ENCODE measurements at regions not wholly inside any gene's neighbourhood (a gene's known extent, or its start where the extent isn't known, plus 50 kb on each side); places are given as distances from the start of the nearest gene placed in this dataset.
"Not testable (repeated sequence)": the region's sequence is repeated elsewhere in the genome, so short reads cannot be mapped to it uniquely, and the experiment has no call there.

DNA sequence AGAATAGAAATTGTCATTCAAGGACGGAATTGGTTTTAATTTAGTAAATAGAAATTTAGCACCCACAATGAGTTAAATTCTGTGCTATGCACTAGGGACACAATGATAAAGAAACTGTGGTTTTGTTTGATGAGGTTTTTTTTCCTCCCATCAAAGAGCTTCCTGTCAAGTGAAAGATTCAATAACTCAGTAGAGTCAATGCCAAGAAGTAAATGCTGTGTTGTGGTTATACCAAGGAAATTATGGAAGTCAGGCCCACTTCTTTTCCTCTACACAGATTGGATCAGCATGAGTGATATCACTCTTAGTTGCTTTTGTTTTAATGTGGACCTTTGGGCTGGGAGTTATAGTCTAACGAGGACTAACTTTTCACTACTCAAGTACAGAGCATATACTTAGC is 1269.6 kb upstream of the ADGRL2 start:
- Histone ChIP-seq H3K27me3 (replicated peaks in 1 of 7) (no peaks in the 10 kb centered on the region), H3K4me1 (no peaks in the 10 kb centered on the region), H3K27ac (no peak overlapping the region), H3K4me3 (no peak overlapping the region), H3K9me3 (no peaks in the 10 kb centered on the region), H3K36me3 (no peaks in the 10 kb centered on the region)
- DNase-seq = no peak
- TF ChIP-seq POLR2AphosphoS5 (IDR thresholded peaks at IDR 0.05) = no peak
- no peak for TF ChIP-seq POLR2A (IDR thresholded peaks at IDR 0.05)
- TF ChIP-seq, protein P1, sequence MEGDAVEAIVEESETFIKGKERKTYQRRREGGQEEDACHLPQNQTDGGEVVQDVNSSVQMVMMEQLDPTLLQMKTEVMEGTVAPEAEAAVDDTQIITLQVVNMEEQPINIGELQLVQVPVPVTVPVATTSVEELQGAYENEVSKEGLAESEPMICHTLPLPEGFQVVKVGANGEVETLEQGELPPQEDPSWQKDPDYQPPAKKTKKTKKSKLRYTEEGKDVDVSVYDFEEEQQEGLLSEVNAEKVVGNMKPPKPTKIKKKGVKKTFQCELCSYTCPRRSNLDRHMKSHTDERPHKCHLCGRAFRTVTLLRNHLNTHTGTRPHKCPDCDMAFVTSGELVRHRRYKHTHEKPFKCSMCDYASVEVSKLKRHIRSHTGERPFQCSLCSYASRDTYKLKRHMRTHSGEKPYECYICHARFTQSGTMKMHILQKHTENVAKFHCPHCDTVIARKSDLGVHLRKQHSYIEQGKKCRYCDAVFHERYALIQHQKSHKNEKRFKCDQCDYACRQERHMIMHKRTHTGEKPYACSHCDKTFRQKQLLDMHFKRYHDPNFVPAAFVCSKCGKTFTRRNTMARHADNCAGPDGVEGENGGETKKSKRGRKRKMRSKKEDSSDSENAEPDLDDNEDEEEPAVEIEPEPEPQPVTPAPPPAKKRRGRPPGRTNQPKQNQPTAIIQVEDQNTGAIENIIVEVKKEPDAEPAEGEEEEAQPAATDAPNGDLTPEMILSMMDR (IDR thresholded peaks at IDR 0.05 in 8 of 11, conservative IDR thresholded peaks at IDR 0.05 in 3 of 11) = no peak
- intact Hi-C loops (cut with DNase I; ENCODE audit: low total_unique reads) = no loop called here
- WGBS, 5 donors = 32 to 43% (median 43%) methylated on average over 2 of the region's 2 CpGs

DNA sequence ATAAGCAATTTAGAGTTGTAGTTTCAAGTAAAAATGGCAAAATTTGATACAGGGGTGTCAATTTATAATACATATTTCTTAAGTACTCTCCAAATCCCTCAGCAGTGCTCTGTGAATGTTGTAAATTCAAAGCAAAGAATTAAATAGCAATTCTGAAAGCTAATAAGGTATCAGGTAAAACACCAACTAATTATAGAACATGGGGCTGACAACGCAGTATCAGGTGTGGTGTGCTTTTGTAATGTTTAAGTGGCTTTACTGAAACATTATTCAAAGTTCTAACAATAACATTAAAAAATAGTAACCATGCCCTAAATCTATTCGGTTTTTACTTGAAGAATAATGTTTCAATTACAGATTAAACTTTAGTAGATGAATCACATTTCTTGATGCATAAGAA is 1271.2 kb upstream of the ADGRL2 start:
- no peak for DNase-seq
- H3K27ac ChIP-seq = no peak overlapping the region
- no peaks in the 10 kb centered on the region for H3K4me1 ChIP-seq
- no peaks in the 10 kb centered on the region for H3K27me3 ChIP-seq (replicated peaks in 1 of 7)
- H3K36me3 ChIP-seq = no peaks in the 10 kb centered on the region
- no peak overlapping the region for H3K4me3 ChIP-seq
- no peaks in the 10 kb centered on the region for H3K9me3 ChIP-seq
- 74 to 85% (median 77%) methylated on average over 2 of the region's 2 CpGs for WGBS, 5 donors
- TF ChIP-seq POLR2AphosphoS5 (IDR thresholded peaks at IDR 0.05) = no peak
- TF ChIP-seq, protein P1 (IDR thresholded peaks at IDR 0.05 in 8 of 11, conservative IDR thresholded peaks at IDR 0.05 in 3 of 11) = no peak
- intact Hi-C loops (cut with DNase I; ENCODE audit: low total_unique reads) = no loop called here

DNA sequence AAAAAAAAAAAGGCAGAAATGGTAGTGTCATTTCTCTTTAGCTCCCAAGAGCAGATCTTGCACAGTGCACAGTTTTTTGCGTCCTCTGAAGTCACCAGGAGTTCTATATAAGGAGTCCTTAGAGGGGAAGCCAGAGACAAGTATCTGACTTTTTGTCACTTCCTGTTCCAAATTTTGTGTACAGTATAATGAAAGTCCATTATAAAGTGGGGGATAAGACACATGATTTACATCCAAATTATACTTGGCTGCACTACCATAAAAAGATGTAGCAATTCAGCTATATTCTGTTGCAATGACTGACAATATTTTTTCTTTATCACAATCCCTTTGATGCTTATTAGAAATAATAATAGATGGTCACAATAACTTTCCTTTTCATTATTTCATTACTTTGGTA is 1276.9 kb upstream of the ADGRL2 start:
- no peaks in the 10 kb centered on the region for H3K9me3 ChIP-seq
- H3K36me3 ChIP-seq = no peaks in the 10 kb centered on the region
- TF ChIP-seq, protein P1 (IDR thresholded peaks at IDR 0.05 in 8 of 11, conservative IDR thresholded peaks at IDR 0.05 in 3 of 11) = no peak
- TF ChIP-seq POLR2A (IDR thresholded peaks at IDR 0.05) = no peak
- no peak for DNase-seq
- H3K27me3 ChIP-seq (replicated peaks in 1 of 7) = no peaks in the 10 kb centered on the region
- no peak overlapping the region for H3K27ac ChIP-seq
- WGBS, 5 donors = 37 to 61% (median 44%) methylated on average over 1 of the region's 1 CpG
- no peaks in the 10 kb centered on the region for H3K4me1 ChIP-seq
- intact Hi-C loops (cut with DNase I; ENCODE audit: low total_unique reads) = no loop called here
- H3K4me3 ChIP-seq = no peak overlapping the region

DNA sequence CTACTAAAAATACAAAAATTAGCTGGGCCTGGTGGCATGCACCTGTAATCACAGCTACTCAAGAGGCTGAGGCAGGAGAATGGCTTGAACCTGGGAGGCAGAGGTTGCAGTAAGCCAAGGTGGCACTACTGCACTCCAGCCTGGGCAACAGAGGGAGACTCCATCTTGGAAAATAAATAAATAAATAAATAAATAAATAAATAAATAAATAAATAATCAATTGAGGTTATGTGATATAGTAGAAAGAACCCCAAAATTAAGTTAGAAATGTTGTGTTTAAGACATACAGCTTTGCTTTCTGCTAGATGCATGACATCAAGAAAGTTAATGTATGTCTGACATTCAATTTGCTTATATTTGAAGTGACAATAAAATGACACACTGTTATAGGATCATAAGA is 1277.7 kb upstream of the ADGRL2 start:
- H3K27me3 ChIP-seq (replicated peaks in 1 of 7); H3K36me3 ChIP-seq; H3K9me3 ChIP-seq; DNase-seq; H3K4me3 ChIP-seq; H3K27ac ChIP-seq; H3K4me1 ChIP-seq; intact Hi-C loops (cut with DNase I; ENCODE audit: low total_unique reads): not testable (repeated sequence)

DNA sequence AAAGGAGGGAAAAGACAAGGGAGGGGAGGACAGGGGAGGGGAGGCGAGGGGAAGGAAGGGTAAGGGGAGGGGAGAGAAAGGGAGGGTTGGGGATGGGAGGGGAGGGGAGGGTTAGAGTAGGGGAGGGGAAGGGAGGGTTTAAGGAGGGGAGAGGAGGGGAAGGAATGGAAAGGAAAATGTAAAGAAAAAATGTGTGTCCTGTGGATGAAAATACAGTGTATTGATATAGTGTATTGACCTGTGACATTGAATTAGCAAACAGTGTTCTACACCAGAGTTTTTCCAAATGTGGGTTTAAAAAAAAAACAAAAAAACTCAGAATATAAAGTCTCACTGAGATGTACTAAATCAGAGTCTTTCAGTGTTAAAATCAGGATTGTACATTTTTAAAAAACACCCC is 1279.8 kb upstream of the ADGRL2 start:
- no peak for DNase-seq
- intact Hi-C loops (cut with DNase I; ENCODE audit: low total_unique reads) = no loop called here
- Histone ChIP-seq H3K4me3 (no peak overlapping the region), H3K36me3 (no peaks in the 10 kb centered on the region), H3K9me3 (peaks cover 0 to 11% (median 0%) of the 10 kb centered on the region in 8 donors), H3K4me1 (no peaks in the 10 kb centered on the region), H3K27ac (no peak overlapping the region), H3K27me3 (replicated peaks in 1 of 7) (no peaks in the 10 kb centered on the region)
- 65 to 94% (median 78%) methylated on average over 1 of the region's 1 CpG for WGBS, 5 donors
- TF ChIP-seq POLR2AphosphoS5 (IDR thresholded peaks at IDR 0.05) = no peak
- no peak for TF ChIP-seq POLR2A (IDR thresholded peaks at IDR 0.05)
- TF ChIP-seq, protein P1 (IDR thresholded peaks at IDR 0.05 in 8 of 11, conservative IDR thresholded peaks at IDR 0.05 in 3 of 11) = no peak
